Endothelial cell of umbilical vein (primary cell): ENCODE measurements at regions not wholly inside any gene's neighbourhood (a gene's known extent, or its start where the extent isn't known, plus 50 kb on each side); places are given as distances from the start of the nearest gene placed in this dataset.

Experiments
- BruUV-seq: library from RNA; stranded (reverse); fragments of 400-500 nt; replicated peaks from 2 replicates; lab custom pipeline; 2021; lab: Mats Ljungman, UMichigan
- CTCF ChIA-PET: fragments of 300-600, 350-600 bp; sonication (Branson Sonifier 250); formaldehyde crosslinking; loops from one replicate; lab custom pipeline; 2021; ENCODE audit warnings: antibody characterized with exemption, inconsistent platforms; lab: Charles Lee
- POLR2A ChIA-PET: fragments of 300-600, 350-600 bp; sonication (Branson Sonifier 250); formaldehyde crosslinking; loops from one replicate; lab custom pipeline; 2021; ENCODE audit warnings: antibody characterized with exemption, inconsistent platforms; lab: Charles Lee
- DNase-seq: peaks from one replicate; pipeline ENCODE4 v3.0.0-alpha.2; 2011; ENCODE audit warnings: low read depth, low spot score
- FAIRE-seq: peaks from 2 replicates; lab custom pipeline; 2011; peaks lifted over from hg19 to GRCh38; lab: Jason Lieb, UNC
- H2AFZ ChIP-seq: 2 replicates; pipeline ENCODE4 v1.6.0; 2012; ENCODE audit warnings: low read depth, low read length, control low read depth, inconsistent platforms
- H3K27ac ChIP-seq: 2 replicates; pipeline ENCODE4 v1.5.1; 2011; ENCODE audit warnings: low read depth, mild to moderate bottlenecking, control low read depth, low read length, moderate library complexity; ENCODE audit not compliant: insufficient read depth
- H3K27me3 ChIP-seq, 2 experiments: 2 replicates each; pipeline versions ENCODE4 v1.6.0 to v1.6.1; 2011; ENCODE audit warnings: low read length in 2 of 2, mixed read lengths in 1 of 2; ENCODE audit not compliant: control insufficient read depth in 2 of 2, insufficient read depth in 2 of 2
- H3K36me3 ChIP-seq, 2 experiments: 2 replicates in 1 of 2; 3 replicates in 1 of 2; pipeline ENCODE4 v1.5.1; 2011; ENCODE audit warnings: low read length in 2 of 2, mild to moderate bottlenecking in 1 of 2, moderate library complexity in 1 of 2; ENCODE audit not compliant: control insufficient read depth in 2 of 2, insufficient read depth in 2 of 2; ENCODE audit errors: extremely low read depth in 1 of 2
- H3K4me1 ChIP-seq: 3 replicates; pipeline ENCODE4 v1.5.1; 2011; ENCODE audit warnings: mild to moderate bottlenecking, low read length; ENCODE audit not compliant: control insufficient read depth, insufficient read depth; ENCODE audit errors: extremely low read depth
- H3K4me2 ChIP-seq: 2 replicates; pipeline ENCODE4 v1.6.1; 2011; ENCODE audit warnings: low read length, control low read depth, mixed read lengths; ENCODE audit not compliant: insufficient read depth
- H3K4me3 ChIP-seq, 3 experiments: fragments of 200-600 bp in 1 of 3; sonication (generic), shearing (Covaris generic) in 1 of 3; replicated peaks in 1 of 3; 2 replicates each; pipeline ENCODE4 v1.5.1; 2011 to 2016; ENCODE audit warnings: control low read depth in 3 of 3, low read length in 3 of 3, mild to moderate bottlenecking in 2 of 3, inconsistent platforms in 1 of 3, low read depth in 1 of 3, moderate library complexity in 1 of 3; ENCODE audit not compliant: insufficient read depth in 1 of 3
- H3K79me2 ChIP-seq: 2 replicates; pipeline ENCODE4 v1.6.0; 2012; ENCODE audit warnings: low read length, inconsistent platforms; ENCODE audit not compliant: control insufficient read depth, insufficient read depth
- H3K9ac ChIP-seq: replicated peaks from 2 replicates; pipeline ENCODE3; 2011; ENCODE audit warnings: low read length, control low read depth; ENCODE audit not compliant: insufficient read depth; ENCODE audit errors: extremely low read depth
- H3K9me1 ChIP-seq: replicated peaks from 3 replicates; pipeline ENCODE4 v1.6.0; 2011; ENCODE audit warnings: mild to moderate bottlenecking, low read length; ENCODE audit not compliant: control insufficient read depth, insufficient read depth; ENCODE audit errors: extremely low read depth
- H3K9me3 ChIP-seq: replicated peaks from 2 replicates; pipeline ENCODE4 v1.5.1; 2012; ENCODE audit warnings: low read length, inconsistent platforms; ENCODE audit not compliant: control insufficient read depth, insufficient read depth
- H4K20me1 ChIP-seq: replicated peaks from 2 replicates; pipeline ENCODE3; 2011; ENCODE audit warnings: mild to moderate bottlenecking, low read length; ENCODE audit not compliant: control insufficient read depth, insufficient read depth; ENCODE audit errors: extremely low read depth
- CTCF ChIP-seq, 2 donors: IDR thresholded peaks; 1 replicate in 1 of 2; 2 replicates in 1 of 2; pipeline ENCODE4 v1.5.1; 2011; ENCODE audit warnings: low read length in 2 of 2, mild to moderate bottlenecking in 2 of 2, moderate library complexity in 2 of 2, control low read depth in 1 of 2, inconsistent platforms in 1 of 2, low read depth in 1 of 2; ENCODE audit not compliant: insufficient read depth in 1 of 2; ENCODE audit errors: extremely low read depth in 1 of 2
- EZH2 ChIP-seq: IDR thresholded peaks from 2 replicates; pipeline ENCODE4 v1.6.1; 2012; ENCODE audit warnings: borderline replicate concordance, low read depth, mild to moderate bottlenecking, moderate library complexity, low read length, inconsistent platforms; ENCODE audit not compliant: severe bottlenecking
- FOS ChIP-seq: IDR thresholded peaks from 2 replicates; pipeline ENCODE4 v1.6.1; 2011; ENCODE audit warnings: mild to moderate bottlenecking, low read length, moderate library complexity, borderline replicate concordance; ENCODE audit not compliant: insufficient read depth
- GATA2 ChIP-seq: IDR thresholded peaks from 2 replicates; pipeline ENCODE4 v1.7.0; 2011; ENCODE audit warnings: low read depth, mild to moderate bottlenecking, moderate library complexity, mixed read lengths, low read length; ENCODE audit not compliant: insufficient read length, insufficient read depth
- JUN ChIP-seq: IDR thresholded peaks from 2 replicates; pipeline ENCODE4 v1.6.1; 2011; ENCODE audit warnings: borderline replicate concordance, low read depth; ENCODE audit not compliant: insufficient read length, insufficient read depth
- MAX ChIP-seq: IDR thresholded peaks from 2 replicates; pipeline ENCODE4 v1.6.1; 2011; ENCODE audit not compliant: insufficient read depth, insufficient read length
- MYC ChIP-seq: IDR thresholded peaks from one replicate; pipeline ENCODE4 v1.6.1; 2011; ENCODE audit warnings: mild to moderate bottlenecking, low read depth, low read length
- POLR2A ChIP-seq: IDR thresholded peaks from 2 replicates; pipeline ENCODE4 v1.6.1; 2012; ENCODE audit warnings: low read depth, mild to moderate bottlenecking, control low read depth, low read length
- POLR2AphosphoS5 ChIP-seq: IDR thresholded peaks from 2 replicates; pipeline ENCODE4 v1.6.1; 2012; ENCODE audit warnings: low read depth, mild to moderate bottlenecking, control low read depth, low read length, moderate library complexity; ENCODE audit not compliant: insufficient read depth
- dilution Hi-C: fragments of 300-500 bp; cut with MboI; formaldehyde crosslinking; loops from one replicate; pipeline ENCODE4 v1.15.0; 2019; ENCODE audit warnings: low sequenced_read_pairs; ENCODE audit not compliant: extremely low pct_ligation_motif_present
- intact Hi-C: fragments of 100-400 bp; cut with micrococcal nuclease; formaldehyde crosslinking; loops from one replicate; pipeline ENCODE4 v1.10.0; 2022

GRCh38 chrX:107514944-107515343, 65.5 kb downstream of the FRMPD3 start:
- TF ChIP-seq MYC (no peak), GATA2 (no peak), CTCF (IDR thresholded peaks at IDR 0.05; ENCODE audit: extremely low read depth in 1 of 2, insufficient read depth in 1 of 2, low read depth in 1 of 2, low read length in 2 of 2) (no peak), JUN (no peak), EZH2 (no peak), MAX (no peak), FOS (no peak), POLR2AphosphoS5 (no peak), POLR2A (no peak)
- Histone ChIP-seq H3K9me1 (no peaks in the 10 kb centered on the region), H3K27me3 (no peaks in the 10 kb centered on the region), H3K36me3 (no peaks in the 10 kb centered on the region), H2AFZ (no peak overlapping the region), H3K4me1 (no peaks in the 10 kb centered on the region), H4K20me1 (no peaks in the 10 kb centered on the region), H3K4me3 (no peak overlapping the region), H3K9ac (no peak overlapping the region), H3K4me2 (no peak overlapping the region), H3K27ac (no peak overlapping the region), H3K9me3 (no peaks in the 10 kb centered on the region), H3K79me2 (no peaks in the 10 kb centered on the region)
- CTCF ChIA-PET: no interaction called here
- dilution Hi-C loops: no loop called here
- FAIRE-seq (no peak), DNase-seq (no peak)
- no TSS peak for BruUV-seq
- intact Hi-C loops: no loop called here
- POLR2A ChIA-PET: no interaction called here
